HL-60 (cell line): ENCODE measurements at regions not wholly inside any gene's neighbourhood (a gene's known extent, or its start where the extent isn't known, plus 50 kb on each side); places are given as distances from the start of the nearest gene placed in this dataset.

Experiments used
- REST ChIP-seq: IDR thresholded peaks from 2 replicates; pipeline ENCODE4 v1.6.1; 2012; ENCODE audit warnings: low read depth; ENCODE audit not compliant: insufficient replicate concordance
- TF ChIP-seq, protein P1 (sequence below): IDR thresholded peaks from one replicate; pipeline ENCODE4 v1.5.1; 2011; ENCODE audit warnings: low read length, control low read depth, inconsistent platforms; ENCODE audit not compliant: insufficient read depth

DNA sequence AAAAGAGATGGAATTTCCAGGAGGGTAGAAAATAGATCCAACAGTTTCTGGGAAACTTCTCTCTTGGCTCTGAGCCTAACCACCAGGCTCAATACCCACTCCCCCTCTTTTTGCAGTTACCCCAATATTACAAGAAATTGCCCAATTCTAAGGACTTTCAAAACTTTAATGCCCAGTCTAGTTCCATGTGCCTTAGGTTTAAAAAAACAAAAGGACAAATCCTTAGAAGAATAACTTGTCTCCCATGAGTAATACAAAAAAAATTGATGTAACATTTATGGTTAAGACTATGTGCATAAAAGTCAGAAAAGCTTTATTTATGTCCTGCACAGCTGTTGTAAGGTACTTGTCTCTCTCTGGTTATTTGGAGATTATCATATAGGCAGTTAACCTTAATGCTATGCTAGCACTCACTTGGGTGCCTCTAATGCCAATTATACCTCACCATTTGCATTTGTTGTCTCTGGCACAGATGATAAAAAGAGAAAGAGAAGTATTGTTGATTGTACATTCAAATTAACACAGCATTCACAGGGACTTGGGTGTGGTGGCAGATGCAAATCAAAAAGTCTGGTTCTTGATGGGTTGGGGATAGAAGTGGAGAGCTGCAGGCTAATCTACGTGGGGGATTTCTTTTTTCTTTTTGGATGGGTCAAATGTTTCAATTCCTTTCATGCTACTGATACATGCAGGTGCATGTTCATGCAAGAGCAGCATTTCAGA is 159.4 kb downstream of the PIK3R1 start:
- TF ChIP-seq, protein P1, sequence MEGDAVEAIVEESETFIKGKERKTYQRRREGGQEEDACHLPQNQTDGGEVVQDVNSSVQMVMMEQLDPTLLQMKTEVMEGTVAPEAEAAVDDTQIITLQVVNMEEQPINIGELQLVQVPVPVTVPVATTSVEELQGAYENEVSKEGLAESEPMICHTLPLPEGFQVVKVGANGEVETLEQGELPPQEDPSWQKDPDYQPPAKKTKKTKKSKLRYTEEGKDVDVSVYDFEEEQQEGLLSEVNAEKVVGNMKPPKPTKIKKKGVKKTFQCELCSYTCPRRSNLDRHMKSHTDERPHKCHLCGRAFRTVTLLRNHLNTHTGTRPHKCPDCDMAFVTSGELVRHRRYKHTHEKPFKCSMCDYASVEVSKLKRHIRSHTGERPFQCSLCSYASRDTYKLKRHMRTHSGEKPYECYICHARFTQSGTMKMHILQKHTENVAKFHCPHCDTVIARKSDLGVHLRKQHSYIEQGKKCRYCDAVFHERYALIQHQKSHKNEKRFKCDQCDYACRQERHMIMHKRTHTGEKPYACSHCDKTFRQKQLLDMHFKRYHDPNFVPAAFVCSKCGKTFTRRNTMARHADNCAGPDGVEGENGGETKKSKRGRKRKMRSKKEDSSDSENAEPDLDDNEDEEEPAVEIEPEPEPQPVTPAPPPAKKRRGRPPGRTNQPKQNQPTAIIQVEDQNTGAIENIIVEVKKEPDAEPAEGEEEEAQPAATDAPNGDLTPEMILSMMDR, result no peak
- no peak for TF ChIP-seq REST
